ENCODE measurements at regions not wholly inside any gene's neighbourhood (a gene's known extent, or its start where the extent isn't known, plus 50 kb on each side); places are given as distances from the start of the nearest gene placed in this dataset.

GRCh38 chr1:30183895-30184294, 539.5 kb downstream of the MATN1 start:
- ChIA-PET RAD21 (ENCODE audit: unreplicated experiment) (no interaction called here), POLR2A (no interaction called here), SMC1A (ENCODE audit: uncharacterized antibody, unreplicated experiment) (no interaction called here), CTCF (no interaction called here)
- H2AFZ ChIP-seq (ENCODE audit: control insufficient read depth, low read depth, low read length), result no peak overlapping the region
- H3K9ac ChIP-seq (ENCODE audit: control insufficient read depth, insufficient read depth, low read length), result no peak overlapping the region
- ATAC-seq, result no peak
- H3K4me3 ChIP-seq, result no peak overlapping the region
- TF ChIP-seq ZZZ3 (IDR thresholded peaks at IDR 0.05; ENCODE audit: control insufficient read depth, insufficient read length, low read depth) (no peak), SP1 (IDR thresholded peaks at IDR 0.05; ENCODE audit: low read depth, low read length) (no peak)
- in situ Hi-C loops (cut with MboI) (no loop called here), intact Hi-C loops (cut with micrococcal nuclease; ENCODE audit: unreplicated experiment) (no loop called here)
- no TSS peak for BruUV-seq (replicated peaks)
- H3K4me1 ChIP-seq (ENCODE audit: control insufficient read depth, insufficient read depth, low read length), result no peaks in the 10 kb centered on the region
- no peaks in the 10 kb centered on the region for H4K20me1 ChIP-seq (ENCODE audit: control insufficient read depth, insufficient read depth)
- FAIRE-seq, result no peak
- no peak overlapping the region for H3K27ac ChIP-seq (ENCODE audit: control insufficient read depth, insufficient read depth)
- H3K9me3 ChIP-seq (replicated peaks; ENCODE audit: control insufficient read depth, insufficient read depth, low read length), result no peaks in the 10 kb centered on the region
- H3K4me2 ChIP-seq (ENCODE audit: control insufficient read depth, insufficient read depth), result no peak overlapping the region
- H3K36me3 ChIP-seq (ENCODE audit: control insufficient read depth in 2 of 2, insufficient read depth in 2 of 2, low read length in 1 of 2), result no peaks in the 10 kb centered on the region
- no peak for DNase-seq (ENCODE audit: low read depth, low spot score)
- H3K27me3 ChIP-seq (replicated peaks in 1 of 2; ENCODE audit: control insufficient read depth in 2 of 2, insufficient read depth in 2 of 2, low read length in 1 of 2), result peaks cover 0 to 2% of the 10 kb centered on the region in 2 experiments; a peak in 3 of 4 replicates
- no peaks in the 10 kb centered on the region for H3K79me2 ChIP-seq (ENCODE audit: control insufficient read depth, insufficient read depth, low read length)
- 9% methylated on average over 5 of the region's 5 CpGs for WGBS (ENCODE audit: insufficient coverage, insufficient replicate concordance, low lambda C conversion rate, missing lambda C conversion rate)

DNA sequence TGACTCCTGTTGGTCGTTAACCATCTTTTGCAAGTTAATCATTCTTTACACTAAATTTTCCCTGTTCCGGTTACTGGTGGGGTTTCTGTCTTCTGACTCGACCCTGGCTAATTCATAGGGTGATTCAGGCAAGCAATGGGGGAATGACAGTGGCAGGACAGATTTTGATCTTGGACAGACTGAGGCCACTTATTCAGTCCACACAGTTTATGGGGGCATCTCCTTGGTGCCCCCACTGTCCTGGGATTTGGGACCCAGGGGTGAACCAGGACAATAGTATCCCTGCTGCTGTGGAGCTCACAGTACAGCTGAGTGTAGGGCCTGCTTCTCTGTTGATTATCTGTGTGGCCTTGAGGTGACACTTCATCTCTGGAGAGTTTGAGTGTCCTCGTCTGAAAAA, 540.4 kb downstream of the MATN1 start:
- TF ChIP-seq MAX (IDR thresholded peaks at IDR 0.05; ENCODE audit: low read depth, low read length), result no peak
- TF ChIP-seq YY1 (IDR thresholded peaks at IDR 0.05; ENCODE audit: low read depth, low read length), result no peak
- no peak for TF ChIP-seq RFX5 (IDR thresholded peaks at IDR 0.05; ENCODE audit: low read depth, low read length)
- no peak for TF ChIP-seq NFXL1 (IDR thresholded peaks at IDR 0.05; ENCODE audit: borderline replicate concordance)
- TF ChIP-seq KDM1A (IDR thresholded peaks at IDR 0.05; ENCODE audit: borderline replicate concordance), result no peak
- TF ChIP-seq, protein P1, sequence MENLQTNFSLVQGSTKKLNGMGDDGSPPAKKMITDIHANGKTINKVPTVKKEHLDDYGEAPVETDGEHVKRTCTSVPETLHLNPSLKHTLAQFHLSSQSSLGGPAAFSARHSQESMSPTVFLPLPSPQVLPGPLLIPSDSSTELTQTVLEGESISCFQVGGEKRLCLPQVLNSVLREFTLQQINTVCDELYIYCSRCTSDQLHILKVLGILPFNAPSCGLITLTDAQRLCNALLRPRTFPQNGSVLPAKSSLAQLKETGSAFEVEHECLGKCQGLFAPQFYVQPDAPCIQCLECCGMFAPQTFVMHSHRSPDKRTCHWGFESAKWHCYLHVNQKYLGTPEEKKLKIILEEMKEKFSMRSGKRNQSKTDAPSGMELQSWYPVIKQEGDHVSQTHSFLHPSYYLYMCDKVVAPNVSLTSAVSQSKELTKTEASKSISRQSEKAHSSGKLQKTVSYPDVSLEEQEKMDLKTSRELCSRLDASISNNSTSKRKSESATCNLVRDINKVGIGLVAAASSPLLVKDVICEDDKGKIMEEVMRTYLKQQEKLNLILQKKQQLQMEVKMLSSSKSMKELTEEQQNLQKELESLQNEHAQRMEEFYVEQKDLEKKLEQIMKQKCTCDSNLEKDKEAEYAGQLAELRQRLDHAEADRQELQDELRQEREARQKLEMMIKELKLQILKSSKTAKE (IDR thresholded peaks at IDR 0.05; ENCODE audit: low read depth, poor library complexity, severe bottlenecking), result no peak
- TF ChIP-seq HCFC1 (IDR thresholded peaks at IDR 0.05; ENCODE audit: low read length), result no peak
- no peak for TF ChIP-seq SUPT20H (IDR thresholded peaks at IDR 0.05; ENCODE audit: borderline replicate concordance, control insufficient read depth, low read depth, low read length)
- TF ChIP-seq ZNF24 (IDR thresholded peaks at IDR 0.05), result no peak
- no peak for TF ChIP-seq ESRRA (IDR thresholded peaks at IDR 0.05; ENCODE audit: low read length)
- TF ChIP-seq SMARCA5 (IDR thresholded peaks at IDR 0.05), result no peak
- TF ChIP-seq YBX1 (IDR thresholded peaks at IDR 0.05), result no peak
- DNase-seq (ENCODE audit: low read depth, low spot score) (no peak), ATAC-seq (no peak), FAIRE-seq (no peak)
- no peaks in the 10 kb centered on the region for H3K79me2 ChIP-seq (ENCODE audit: control insufficient read depth, insufficient read depth, low read length)
- no peaks in the 10 kb centered on the region for H3K9me3 ChIP-seq (replicated peaks; ENCODE audit: control insufficient read depth, insufficient read depth, low read length)
- H3K27ac ChIP-seq (ENCODE audit: control insufficient read depth, insufficient read depth), result no peak overlapping the region
- no peaks in the 10 kb centered on the region for H3K36me3 ChIP-seq (ENCODE audit: control insufficient read depth in 2 of 2, insufficient read depth in 2 of 2, low read length in 1 of 2)
- in situ Hi-C loops (cut with MboI), result no loop called here
- H3K4me2 ChIP-seq (ENCODE audit: control insufficient read depth, insufficient read depth), result no peak overlapping the region
- ChIA-PET CTCF (no interaction called here), POLR2A (no interaction called here), SMC1A (ENCODE audit: uncharacterized antibody, unreplicated experiment) (no interaction called here), RAD21 (ENCODE audit: unreplicated experiment) (no interaction called here)
- intact Hi-C loops (cut with micrococcal nuclease; ENCODE audit: unreplicated experiment), result no loop called here
- H4K20me1 ChIP-seq (ENCODE audit: control insufficient read depth, insufficient read depth), result no peaks in the 10 kb centered on the region
- H3K4me3 ChIP-seq, result no peak overlapping the region
- no peaks in the 10 kb centered on the region for H3K4me1 ChIP-seq (ENCODE audit: control insufficient read depth, insufficient read depth, low read length)
- no peak overlapping the region for H3K9ac ChIP-seq (ENCODE audit: control insufficient read depth, insufficient read depth, low read length)
- BruUV-seq (replicated peaks), result no TSS peak
- WGBS (ENCODE audit: insufficient coverage, insufficient replicate concordance, low lambda C conversion rate, missing lambda C conversion rate), result 18% methylated on average over 4 of the region's 4 CpGs
- no peak overlapping the region for H2AFZ ChIP-seq (ENCODE audit: control insufficient read depth, low read depth, low read length)
- H3K27me3 ChIP-seq (replicated peaks in 1 of 2; ENCODE audit: control insufficient read depth in 2 of 2, insufficient read depth in 2 of 2, low read length in 1 of 2), result peaks cover 0 to 2% of the 10 kb centered on the region in 2 experiments; a peak in 3 of 4 replicates
